HG02571 (cell line): ENCODE measurements at regions not wholly inside any gene's neighbourhood (a gene's known extent, or its start where the extent isn't known, plus 50 kb on each side); places are given as distances from the start of the nearest gene placed in this dataset.
"Not testable (repeated sequence)": the region's sequence is repeated elsewhere in the genome, so short reads cannot be mapped to it uniquely, and the experiment has no call there.

ENCODE experiments used
- ATAC-seq: cut with Tn5 transposase; IDR thresholded peaks from one replicate; pipeline ENCODE4 v1.9.1; 2021; ENCODE audit warnings: mild to moderate bottlenecking, moderate library complexity; ENCODE audit not compliant: unreplicated experiment

GRCh38 chr10:8332730-8333111 is 278.2 kb downstream of the GATA3 start:
- no peak for ATAC-seq

GRCh38 chr10:8334631-8335030 is 280.1 kb downstream of the GATA3 start:
- no peak for ATAC-seq

- no peak for ATAC-seq
Observed at GRCh38 chr10:8336629-8337331, 282.3 kb downstream of the GATA3 start.

- no peak for ATAC-seq
Observed at GRCh38 chr10:8337332-8337651, 282.8 kb downstream of the GATA3 start.

GRCh38 chr10:8338177-8338766 is 283.8 kb downstream of the GATA3 start:
- no peak for ATAC-seq

- no peak for ATAC-seq
Observed at GRCh38 chr10:8344756-8345155, 290.3 kb downstream of the GATA3 start.

- no peak for ATAC-seq
Observed at GRCh38 chr10:8346861-8347260, 292.4 kb downstream of the GATA3 start.

- ATAC-seq = not testable (repeated sequence)
Observed at GRCh38 chr10:8347614-8348013, 293.1 kb downstream of the GATA3 start.

- ATAC-seq = no peak
Observed at GRCh38 chr10:8349610-8350249, 295.2 kb downstream of the GATA3 start.

- ATAC-seq = no peak
Observed at GRCh38 chr10:8350250-8350967, 295.9 kb downstream of the GATA3 start.

- no peak for ATAC-seq
Observed at GRCh38 chr10:8352171-8353075, 297.9 kb downstream of the GATA3 start.

GRCh38 chr10:8356283-8356682 is 301.8 kb downstream of the GATA3 start:
- no peak for ATAC-seq

- ATAC-seq = no peak
Observed at GRCh38 chr10:8359467-8359866, 305.0 kb downstream of the GATA3 start.

GRCh38 chr10:8360365-8360764 is 305.9 kb downstream of the GATA3 start:
- no peak for ATAC-seq

- ATAC-seq = no peak
Observed at GRCh38 chr10:8360814-8361509, 306.5 kb downstream of the GATA3 start.

- no peak for ATAC-seq
Observed at GRCh38 chr10:8361510-8361844, 307.0 kb downstream of the GATA3 start.

GRCh38 chr10:8365935-8366911 is 311.7 kb downstream of the GATA3 start:
- no peak for ATAC-seq

GRCh38 chr10:8367672-8368411 is 313.4 kb downstream of the GATA3 start:
- not testable (repeated sequence) for ATAC-seq
